Activated CD8-positive, alpha-beta T cell treated with anti-CD3 and anti-CD28 coated beads for 36 hours (primary cell): ENCODE measurements at regions not wholly inside any gene's neighbourhood (a gene's known extent, or its start where the extent isn't known, plus 50 kb on each side); places are given as distances from the start of the nearest gene placed in this dataset.

Source experiments
- ATAC-seq: fragments of 200-7000 bp; cut with Tn5 transposase; one replicate; pipeline ENCODE4 v1.10.0; 2021; ENCODE audit warnings: mild to moderate bottlenecking, moderate library complexity
- CTCF ChIA-PET: fragments of 350-600 bp; sonication (Branson Sonifier 250); formaldehyde crosslinking; loops from one replicate; lab custom pipeline; 2021; ENCODE audit warnings: antibody characterized with exemption; lab: Charles Lee
- POLR2A ChIA-PET: fragments of 350-600 bp; sonication (Branson Sonifier 250); formaldehyde crosslinking; loops from one replicate; lab custom pipeline; 2021; ENCODE audit warnings: antibody characterized with exemption; lab: Charles Lee
- DNase-seq: peaks from one replicate; pipeline ENCODE4 v3.0.0-alpha.2; 2020
- H3K27ac Mint-ChIP-seq: one replicate; pipeline ENCODE4 v1.8.0; 2021; ENCODE audit warnings: mild to moderate bottlenecking, mixed read lengths
- H3K27me3 Mint-ChIP-seq: one replicate; pipeline ENCODE4 v1.8.0; 2021; ENCODE audit warnings: mixed read lengths
- H3K36me3 Mint-ChIP-seq: one replicate; pipeline ENCODE4 v1.8.0; 2021; ENCODE audit warnings: low read depth, mixed read lengths
- H3K4me1 Mint-ChIP-seq: one replicate; pipeline ENCODE4 v1.8.0; 2021; ENCODE audit warnings: low read depth, mixed read lengths
- H3K4me3 Mint-ChIP-seq: one replicate; pipeline ENCODE4 v1.8.0; 2021; ENCODE audit warnings: mild to moderate bottlenecking, moderate library complexity, mixed read lengths
- H3K9me3 Mint-ChIP-seq: one replicate; pipeline ENCODE4 v1.8.0; 2021; ENCODE audit warnings: mixed read lengths
- intact Hi-C: fragments of 100-400 bp; cut with micrococcal nuclease; formaldehyde crosslinking; loops from one replicate; pipeline ENCODE4 v1.10.0; 2022
- TF ChIP-seq, protein P1 (sequence below): fragments of 200-600 bp; IDR thresholded peaks from one replicate; pipeline ENCODE4 v1.8.0; 2022; ENCODE audit warnings: antibody characterized with exemption, mild to moderate bottlenecking

- ChIA-PET POLR2A (interaction anchor here (0.7 kb wide), 1 partner anchor 222 kb away, joined by 3 read pairs; no protein-coding TSS in a partner anchor), CTCF (interaction anchor here (3.9 kb wide), 1 partner anchor 23 kb away, joined by 15 read pairs; no protein-coding TSS in a partner anchor)
- H3K4me1 Mint-ChIP-seq = no peaks in the 10 kb centered on the region
- TF ChIP-seq, protein P1, sequence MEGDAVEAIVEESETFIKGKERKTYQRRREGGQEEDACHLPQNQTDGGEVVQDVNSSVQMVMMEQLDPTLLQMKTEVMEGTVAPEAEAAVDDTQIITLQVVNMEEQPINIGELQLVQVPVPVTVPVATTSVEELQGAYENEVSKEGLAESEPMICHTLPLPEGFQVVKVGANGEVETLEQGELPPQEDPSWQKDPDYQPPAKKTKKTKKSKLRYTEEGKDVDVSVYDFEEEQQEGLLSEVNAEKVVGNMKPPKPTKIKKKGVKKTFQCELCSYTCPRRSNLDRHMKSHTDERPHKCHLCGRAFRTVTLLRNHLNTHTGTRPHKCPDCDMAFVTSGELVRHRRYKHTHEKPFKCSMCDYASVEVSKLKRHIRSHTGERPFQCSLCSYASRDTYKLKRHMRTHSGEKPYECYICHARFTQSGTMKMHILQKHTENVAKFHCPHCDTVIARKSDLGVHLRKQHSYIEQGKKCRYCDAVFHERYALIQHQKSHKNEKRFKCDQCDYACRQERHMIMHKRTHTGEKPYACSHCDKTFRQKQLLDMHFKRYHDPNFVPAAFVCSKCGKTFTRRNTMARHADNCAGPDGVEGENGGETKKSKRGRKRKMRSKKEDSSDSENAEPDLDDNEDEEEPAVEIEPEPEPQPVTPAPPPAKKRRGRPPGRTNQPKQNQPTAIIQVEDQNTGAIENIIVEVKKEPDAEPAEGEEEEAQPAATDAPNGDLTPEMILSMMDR = no peak
- H3K4me3 Mint-ChIP-seq = no peak overlapping the region
- peaks cover 15% of the 10 kb centered on the region for H3K27me3 Mint-ChIP-seq
- H3K36me3 Mint-ChIP-seq = no peaks in the 10 kb centered on the region
- peaks cover 5% of the 10 kb centered on the region for H3K9me3 Mint-ChIP-seq
- intact Hi-C loops = no loop called here
- ATAC-seq (no peak), DNase-seq (no peak)
- no peak overlapping the region for H3K27ac Mint-ChIP-seq
These were observed 106.8 kb upstream of the SEC14L1 start for GRCh38 chr17:77033892-77034404.

DNA sequence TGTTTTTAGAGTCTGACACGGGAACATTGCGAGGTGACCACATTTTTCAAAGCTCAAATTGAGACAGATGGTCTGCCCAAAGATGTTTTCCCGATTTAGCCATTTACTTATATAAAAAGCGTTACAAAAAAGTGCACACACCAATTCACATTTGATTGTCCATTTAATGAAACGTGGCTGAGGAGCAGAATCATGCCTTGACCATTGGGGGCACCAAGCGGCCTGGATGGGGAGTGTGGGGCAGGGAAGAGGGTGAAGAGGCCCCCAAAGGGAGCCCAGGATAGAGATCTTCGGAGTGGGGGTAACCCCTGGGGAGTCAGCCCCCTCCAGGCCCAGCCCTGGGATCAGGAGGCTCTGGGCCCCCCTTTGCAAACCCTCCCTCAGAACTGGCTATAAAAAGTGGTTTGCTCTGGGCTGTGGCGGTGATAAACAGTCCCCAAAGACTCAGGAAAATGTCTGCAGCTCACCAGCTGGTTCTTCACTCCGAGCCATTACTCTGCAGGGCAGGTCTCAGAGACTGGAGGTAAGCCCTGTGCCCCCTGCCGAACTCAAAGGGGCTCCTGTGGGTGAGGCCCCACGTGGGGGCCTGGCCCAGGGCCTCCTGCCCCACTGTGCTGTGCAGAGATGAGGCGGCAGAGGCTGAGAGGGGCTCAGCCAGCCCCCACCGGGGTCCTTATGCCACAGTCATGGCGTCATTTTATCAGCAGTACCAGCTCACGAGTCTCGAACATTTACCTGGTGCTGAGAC, 105.9 kb upstream of the SEC14L1 start:
- intact Hi-C loops = no loop called here
- Mint-ChIP-seq H3K27ac (no peak overlapping the region), H3K27me3 (peaks cover 15% of the 10 kb centered on the region), H3K36me3 (no peaks in the 10 kb centered on the region), H3K9me3 (peaks cover 5% of the 10 kb centered on the region), H3K4me1 (no peaks in the 10 kb centered on the region), H3K4me3 (no peak overlapping the region)
- DNase-seq = no peak
- POLR2A ChIA-PET = no interaction called here
- no peak for ATAC-seq
- CTCF ChIA-PET = interaction anchor here (1.5 to 3.9 kb wide), 2 partner anchors 22 to 32 kb away, joined by 4 to 15 read pairs; no protein-coding TSS in a partner anchor
- TF ChIP-seq, protein P1 = no peak

GRCh38 chr17:77035526-77035925, 105.2 kb upstream of the SEC14L1 start:
- POLR2A ChIA-PET = interaction anchor here (1.0 kb wide), 1 partner anchor 14 kb away, joined by 3 read pairs; no protein-coding TSS in a partner anchor
- CTCF ChIA-PET = interaction anchor here (1.5 kb wide), 1 partner anchor 31 kb away, joined by 4 read pairs; no protein-coding TSS in a partner anchor
- no peak overlapping the region for H3K27ac Mint-ChIP-seq
- H3K4me1 Mint-ChIP-seq = no peaks in the 10 kb centered on the region
- H3K36me3 Mint-ChIP-seq = no peaks in the 10 kb centered on the region
- DNase-seq (no peak), ATAC-seq (no peak)
- peaks cover 5% of the 10 kb centered on the region for H3K9me3 Mint-ChIP-seq
- intact Hi-C loops = no loop called here
- H3K27me3 Mint-ChIP-seq = peaks cover 15% of the 10 kb centered on the region
- TF ChIP-seq, protein P1 = no peak
- no peak overlapping the region for H3K4me3 Mint-ChIP-seq

DNA sequence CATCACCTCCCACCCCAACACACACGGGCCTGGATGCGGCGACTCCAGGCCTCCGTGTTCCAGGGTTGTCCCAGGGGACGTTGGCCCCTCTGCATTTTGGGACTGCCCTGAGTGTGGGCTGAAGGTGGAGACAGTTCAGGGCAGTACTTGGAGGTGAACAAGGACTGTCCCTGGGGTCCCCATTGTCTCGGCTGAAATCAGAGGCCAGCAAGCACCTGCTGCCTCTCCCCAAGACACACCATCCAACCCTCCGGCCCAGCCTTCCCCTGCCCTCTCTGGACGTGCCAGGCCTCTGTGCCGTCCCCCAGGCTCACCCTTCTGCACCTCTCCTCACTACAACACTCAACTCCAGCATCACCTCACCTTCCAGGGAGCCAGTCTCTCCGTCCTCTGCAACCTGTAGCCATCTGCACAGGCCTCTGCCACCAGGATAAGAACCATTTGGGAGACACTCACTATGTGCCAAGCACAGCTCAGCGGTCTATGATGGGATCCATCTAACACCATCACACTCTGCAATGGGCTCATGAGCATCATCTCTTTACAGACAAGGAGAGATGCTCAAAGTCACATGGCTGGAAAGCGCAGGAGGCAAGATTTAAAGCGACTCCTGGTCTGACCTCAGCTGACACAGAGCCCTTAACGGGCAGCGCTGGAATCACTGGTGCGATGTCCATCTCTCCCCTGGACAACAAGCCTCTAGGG, 104.5 kb upstream of the SEC14L1 start:
- Mint-ChIP-seq H3K9me3 (peaks cover 5% of the 10 kb centered on the region), H3K27ac (no peak overlapping the region), H3K4me3 (no peak overlapping the region), H3K36me3 (no peaks in the 10 kb centered on the region), H3K27me3 (peaks cover 15% of the 10 kb centered on the region), H3K4me1 (no peaks in the 10 kb centered on the region)
- TF ChIP-seq, protein P1 = no peak
- ATAC-seq (no peak), DNase-seq (no peak)
- POLR2A ChIA-PET = interaction anchor here (1.0 kb wide), 1 partner anchor 13 kb away, joined by 3 read pairs; no protein-coding TSS in a partner anchor
- CTCF ChIA-PET = interaction anchor here (1.0 to 1.5 kb wide), 2 partner anchors 20 to 30 kb away, joined by 4 to 6 read pairs; no protein-coding TSS in a partner anchor
- intact Hi-C loops = no loop called here
